H1 (cell line): ENCODE measurements at regions not wholly inside any gene's neighbourhood (a gene's known extent, or its start where the extent isn't known, plus 50 kb on each side); places are given as distances from the start of the nearest gene placed in this dataset.

ENCODE experiments used
- ATF2 ChIP-seq: IDR thresholded peaks from 2 replicates; pipeline ENCODE4 v1.6.1; 2012; ENCODE audit warnings: low read length, inconsistent platforms
- CEBPB ChIP-seq: IDR thresholded peaks from 2 replicates; pipeline ENCODE4 v1.6.1; 2012; ENCODE audit warnings: low read depth, low read length
- CREB1 ChIP-seq: IDR thresholded peaks from 2 replicates; pipeline ENCODE4 v1.6.1; 2012; ENCODE audit warnings: inconsistent platforms
- EZH2 ChIP-seq: fragments of 200-600 bp; sonication (generic); IDR thresholded peaks from 2 replicates; pipeline ENCODE4 v1.7.1; 2012; ENCODE audit warnings: low read depth, mild to moderate bottlenecking, moderate library complexity, low read length, inconsistent platforms; ENCODE audit not compliant: severe bottlenecking
- POLR2A ChIP-seq, 2 experiments: IDR thresholded peaks; 1 replicate in 1 of 2; 2 replicates in 1 of 2; pipeline ENCODE4 v1.6.1; 2011; ENCODE audit warnings: low read depth in 2 of 2, low read length in 2 of 2, mild to moderate bottlenecking in 2 of 2; ENCODE audit errors: control extremely low read depth in 1 of 2
- TEAD4 ChIP-seq: IDR thresholded peaks from 2 replicates; pipeline ENCODE4 v1.6.1; 2012; ENCODE audit warnings: low read depth, low read length, inconsistent platforms, mixed read lengths
- YY1 ChIP-seq: IDR thresholded peaks from 2 replicates; pipeline ENCODE4 v1.6.1; 2011; ENCODE audit warnings: low read depth, mild to moderate bottlenecking, low read length
- ZNF274 ChIP-seq: IDR thresholded peaks from 2 replicates; pipeline ENCODE4 v1.7.0; 2012; ENCODE audit warnings: low read length, borderline replicate concordance; ENCODE audit errors: extremely low read depth
- TF ChIP-seq, protein P1 (sequence below), 3 experiments: IDR thresholded peaks; 1 replicate in 2 of 3; 2 replicates in 1 of 3; pipeline versions ENCODE4 v1.5.1 to v1.6.1; 2011; ENCODE audit warnings: low read length in 3 of 3, mild to moderate bottlenecking in 3 of 3, inconsistent platforms in 2 of 3, low read depth in 1 of 3, moderate library complexity in 1 of 3; ENCODE audit not compliant: insufficient read depth in 1 of 3; ENCODE audit errors: control extremely low read depth in 1 of 3

GRCh38 chr6:113457751-113458150 is 399.4 kb upstream of the MARCKS start:
- TF ChIP-seq, protein P1, sequence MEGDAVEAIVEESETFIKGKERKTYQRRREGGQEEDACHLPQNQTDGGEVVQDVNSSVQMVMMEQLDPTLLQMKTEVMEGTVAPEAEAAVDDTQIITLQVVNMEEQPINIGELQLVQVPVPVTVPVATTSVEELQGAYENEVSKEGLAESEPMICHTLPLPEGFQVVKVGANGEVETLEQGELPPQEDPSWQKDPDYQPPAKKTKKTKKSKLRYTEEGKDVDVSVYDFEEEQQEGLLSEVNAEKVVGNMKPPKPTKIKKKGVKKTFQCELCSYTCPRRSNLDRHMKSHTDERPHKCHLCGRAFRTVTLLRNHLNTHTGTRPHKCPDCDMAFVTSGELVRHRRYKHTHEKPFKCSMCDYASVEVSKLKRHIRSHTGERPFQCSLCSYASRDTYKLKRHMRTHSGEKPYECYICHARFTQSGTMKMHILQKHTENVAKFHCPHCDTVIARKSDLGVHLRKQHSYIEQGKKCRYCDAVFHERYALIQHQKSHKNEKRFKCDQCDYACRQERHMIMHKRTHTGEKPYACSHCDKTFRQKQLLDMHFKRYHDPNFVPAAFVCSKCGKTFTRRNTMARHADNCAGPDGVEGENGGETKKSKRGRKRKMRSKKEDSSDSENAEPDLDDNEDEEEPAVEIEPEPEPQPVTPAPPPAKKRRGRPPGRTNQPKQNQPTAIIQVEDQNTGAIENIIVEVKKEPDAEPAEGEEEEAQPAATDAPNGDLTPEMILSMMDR (IDR thresholded peaks at IDR 0.05; ENCODE audit: control extremely low read depth in 1 of 3, insufficient read depth in 1 of 3, low read depth in 1 of 3, low read length in 3 of 3) = no peak
- TF ChIP-seq EZH2 = no peak
- no peak for TF ChIP-seq POLR2A (IDR thresholded peaks at IDR 0.05; ENCODE audit: control extremely low read depth in 1 of 2, low read depth in 2 of 2, low read length in 2 of 2)
- TF ChIP-seq CEBPB = no peak
- no peak for TF ChIP-seq CREB1
- no peak for TF ChIP-seq ATF2
- no peak for TF ChIP-seq YY1
- no peak for TF ChIP-seq ZNF274
- no peak for TF ChIP-seq TEAD4
